ENCODE measurements at regions not wholly inside any gene's neighbourhood (a gene's known extent, or its start where the extent isn't known, plus 50 kb on each side); places are given as distances from the start of the nearest gene placed in this dataset.
"Not testable (repeated sequence)": the region's sequence is repeated elsewhere in the genome, so short reads cannot be mapped to it uniquely, and the experiment has no call there.

DNA sequence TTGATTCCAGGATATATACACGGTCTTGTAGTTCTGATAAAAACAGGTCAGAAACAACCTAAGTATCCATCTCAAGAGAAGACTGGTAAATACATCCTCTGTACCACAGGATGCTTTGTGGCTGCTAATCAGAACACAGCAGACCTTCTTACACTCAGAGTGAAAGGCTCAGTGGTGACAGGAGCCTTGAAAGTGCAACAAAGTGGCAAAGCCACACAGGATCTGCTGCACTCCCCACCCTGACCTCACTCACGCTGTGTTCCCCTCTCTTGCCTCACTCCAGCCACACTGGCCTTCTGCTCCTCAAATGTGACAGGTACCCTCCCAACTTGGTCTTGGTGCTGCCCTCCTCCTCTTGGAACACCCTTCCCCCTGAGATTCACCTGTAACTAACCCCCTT, 98.1 kb upstream of the GRIP1 start:
- DNase-seq: peak; percentile 44

DNA sequence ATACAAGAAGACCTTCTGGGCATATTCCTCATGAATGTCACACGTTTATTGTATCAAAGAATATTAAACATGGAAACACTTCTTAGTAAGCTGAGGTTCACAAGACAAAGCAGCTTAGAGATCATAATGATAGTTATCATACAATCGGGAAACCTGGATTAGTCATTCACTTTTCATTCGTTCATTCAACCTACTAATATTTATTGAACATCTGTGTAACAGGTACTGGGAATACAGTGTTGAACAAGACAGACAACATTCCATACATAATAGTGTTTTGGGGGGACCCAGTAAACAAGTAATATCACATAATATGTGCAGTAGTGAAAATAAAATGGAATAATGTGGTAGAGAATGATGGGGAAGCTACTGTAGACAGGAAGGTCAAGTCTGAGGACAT, 100.6 kb upstream of the GRIP1 start:
- DNase-seq: no peak

DNA sequence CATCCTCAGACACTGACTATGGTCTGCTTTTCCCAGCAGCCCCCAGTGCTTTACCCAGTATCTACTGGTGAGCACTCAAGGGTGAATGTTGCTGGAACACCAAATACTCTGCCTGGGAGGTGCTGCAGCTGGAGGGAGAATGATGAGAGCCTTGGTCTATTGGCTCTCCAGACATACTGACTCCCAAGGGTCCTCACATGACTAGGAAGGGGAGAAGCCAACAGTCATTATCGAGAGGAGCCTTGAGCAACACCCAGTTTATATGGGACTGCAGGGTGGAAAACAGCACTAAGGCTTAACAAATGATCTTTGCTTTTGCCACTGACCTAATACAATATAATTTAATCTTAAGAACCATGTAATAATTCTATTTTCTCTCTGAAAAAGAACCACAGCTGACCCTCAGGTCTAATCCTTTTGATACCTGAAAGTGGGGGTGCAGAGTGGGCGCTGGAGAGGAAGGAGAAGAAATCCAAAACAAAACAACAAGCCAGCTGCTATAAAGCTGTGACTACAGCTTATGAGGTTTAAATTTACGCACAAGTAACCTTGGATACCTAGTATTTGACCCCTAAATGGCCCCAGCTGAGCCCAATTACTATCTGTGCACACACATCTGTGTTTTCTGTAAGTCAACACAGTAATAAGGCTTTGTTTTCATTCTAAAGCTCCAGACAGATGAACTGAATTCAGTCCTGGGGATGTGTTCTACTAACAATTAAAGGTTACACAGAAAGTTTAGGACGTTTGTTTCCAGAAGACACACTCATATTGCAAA, 107.8 kb upstream of the GRIP1 start:
- no peak for DNase-seq

- DNase-seq: no peak
These were observed 120.7 kb upstream of the GRIP1 start for GRCh38 chr12:66799551-66799950.

DNA sequence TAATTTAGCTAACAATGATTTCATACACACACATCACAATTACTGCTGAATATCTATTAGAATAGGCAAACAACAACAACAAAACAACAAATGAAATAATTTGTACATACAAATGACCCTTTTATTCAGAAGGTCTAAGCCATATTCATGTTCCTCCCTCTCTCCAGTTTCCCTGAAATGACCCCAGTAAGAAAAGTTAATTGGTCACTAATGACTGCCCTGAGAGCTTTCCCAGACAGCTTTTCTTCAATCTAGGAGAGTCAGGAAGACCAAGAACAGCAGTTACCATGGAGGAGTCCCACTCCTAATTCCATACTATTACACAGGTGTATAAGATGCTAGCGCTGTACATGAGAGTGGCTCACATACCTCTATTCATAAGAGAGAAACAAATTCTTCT, 121.2 kb upstream of the GRIP1 start:
- no peak for DNase-seq

GRCh38 chr12:66803930-66804329, 125.1 kb upstream of the GRIP1 start:
- DNase-seq: no peak

DNA sequence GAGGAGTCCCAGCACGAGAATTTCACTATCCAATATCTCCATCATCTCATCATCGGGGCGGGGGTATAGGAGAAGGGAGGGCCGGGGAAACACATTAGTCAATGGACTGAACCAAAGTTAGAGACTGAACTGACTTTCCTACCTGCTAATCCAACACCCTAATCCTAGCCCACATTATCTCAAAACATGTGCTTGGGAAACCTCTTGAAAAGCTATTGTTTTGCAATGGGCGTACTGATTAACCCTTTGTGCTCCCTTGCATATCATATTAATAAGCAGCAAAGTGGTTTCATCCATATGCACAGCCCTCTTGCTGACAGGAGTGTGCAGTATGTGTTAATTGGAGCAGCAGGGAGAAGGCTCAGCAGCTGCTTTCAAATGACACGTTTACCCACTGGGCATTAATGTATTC, 125.7 kb upstream of the GRIP1 start:
- no peak for DNase-seq

DNA sequence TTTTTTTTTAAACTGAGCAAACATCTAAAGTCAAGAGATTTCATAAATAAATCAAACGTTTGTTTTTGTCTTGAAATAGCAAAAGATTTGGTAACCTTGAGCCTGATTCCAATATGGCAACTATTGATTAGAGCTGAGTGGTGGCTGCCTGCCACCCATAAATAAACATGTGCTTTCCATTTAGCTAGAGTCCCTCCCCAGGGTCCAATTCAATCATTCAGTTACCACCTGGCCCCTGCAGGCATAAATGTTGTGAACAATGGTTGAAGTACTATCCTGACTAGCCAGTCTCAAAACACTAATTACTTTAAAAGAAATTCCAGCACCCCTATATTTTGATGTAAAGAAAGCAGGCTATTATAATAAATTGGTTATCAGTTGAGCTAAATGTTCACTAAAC, 129.7 kb upstream of the GRIP1 start:
- no peak for DNase-seq

DNA sequence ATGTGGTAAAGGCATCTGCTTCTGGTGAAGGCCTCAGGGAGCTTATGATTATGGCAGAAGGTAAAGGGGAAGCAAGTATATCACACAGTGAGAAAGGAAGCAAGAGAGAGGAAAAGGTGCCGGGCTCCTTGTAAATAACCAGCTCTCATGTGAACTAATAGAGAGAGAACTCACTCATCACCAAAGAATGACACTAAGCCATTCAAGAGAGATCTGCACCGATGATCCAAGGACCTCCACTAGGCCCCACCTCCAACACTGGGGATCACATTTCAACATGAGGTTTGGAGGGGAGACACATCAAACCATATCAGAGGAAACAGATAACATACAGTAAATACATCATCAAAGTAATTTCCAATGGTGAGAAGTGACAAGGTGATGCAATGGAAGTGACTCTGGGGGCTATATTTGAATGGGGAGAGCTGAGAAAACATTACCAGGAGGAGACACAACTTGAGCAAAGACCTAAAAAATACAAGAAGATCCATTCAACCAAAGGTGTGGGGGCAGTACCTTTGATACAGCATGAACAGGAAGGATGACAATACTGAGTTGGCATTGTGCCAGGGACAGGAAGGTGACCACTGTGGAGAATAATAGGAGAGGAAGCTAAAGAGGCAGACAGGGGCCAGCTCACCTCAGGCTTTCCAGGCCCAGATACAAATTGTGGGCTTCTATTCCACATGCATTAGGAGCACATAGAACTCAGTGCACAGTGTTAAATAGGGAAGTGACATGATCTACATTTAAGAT, 134.4 kb upstream of the GRIP1 start:
- no peak for DNase-seq

DNA sequence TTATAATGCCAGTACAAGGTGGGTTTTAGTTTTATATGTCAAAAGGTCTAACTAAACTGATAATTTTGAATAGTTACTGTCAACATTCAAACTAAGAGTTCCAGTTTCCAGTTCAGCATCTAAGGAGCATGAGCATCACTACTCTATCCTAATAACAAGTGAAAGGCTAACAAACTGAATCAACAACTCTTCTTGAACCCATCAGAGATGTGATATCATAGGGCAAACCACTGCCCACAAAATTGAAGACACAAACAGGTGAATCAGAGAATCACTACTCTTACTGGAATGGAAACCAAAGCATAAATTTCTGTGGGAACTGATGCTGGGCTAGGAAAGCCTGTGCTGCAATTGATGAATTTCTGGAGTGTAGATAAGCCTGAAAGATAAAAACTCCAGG, 140.7 kb upstream of the GRIP1 start:
- DNase-seq: no peak

- DNase-seq: no peak
These were observed 144.1 kb upstream of the GRIP1 start for GRCh38 chr12:66822961-66823360.

GRCh38 chr12:66823857-66824570, 145.1 kb upstream of the GRIP1 start:
- no peak for DNase-seq

GRCh38 chr12:66825921-66826320, 147.0 kb upstream of the GRIP1 start:
- DNase-seq: not testable (repeated sequence)

GRCh38 chr12:66829660-66830325, 150.9 kb upstream of the GRIP1 start:
- peak in 1 of 2 donors; percentile 14 for DNase-seq

- DNase-seq: no peak
These were observed 152.6 kb upstream of the GRIP1 start for GRCh38 chr12:66831495-66831894.

- DNase-seq: no peak
These were observed 154.1 kb upstream of the GRIP1 start for GRCh38 chr12:66832997-66833396.

GRCh38 chr12:66836623-66837310, 157.9 kb upstream of the GRIP1 start:
- DNase-seq: no peak

DNA sequence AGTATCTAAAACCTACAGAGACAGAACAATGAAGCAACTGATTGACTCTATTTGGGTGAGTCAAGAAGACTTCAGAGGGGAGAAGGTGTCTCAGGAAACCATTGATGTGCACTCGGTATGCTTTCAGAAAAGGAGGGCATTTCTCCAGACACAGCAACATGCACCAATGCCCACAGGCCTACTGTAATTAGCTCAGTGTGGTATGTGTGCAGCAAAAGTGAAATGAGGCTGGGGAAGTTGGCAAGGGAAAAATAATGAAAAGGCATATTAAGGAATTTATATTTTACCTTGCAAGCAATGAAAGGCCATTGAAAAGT, 158.4 kb upstream of the GRIP1 start:
- DNase-seq: no peak

GRCh38 chr12:66838366-66838765, 159.5 kb upstream of the GRIP1 start:
- DNase-seq: no peak

DNA sequence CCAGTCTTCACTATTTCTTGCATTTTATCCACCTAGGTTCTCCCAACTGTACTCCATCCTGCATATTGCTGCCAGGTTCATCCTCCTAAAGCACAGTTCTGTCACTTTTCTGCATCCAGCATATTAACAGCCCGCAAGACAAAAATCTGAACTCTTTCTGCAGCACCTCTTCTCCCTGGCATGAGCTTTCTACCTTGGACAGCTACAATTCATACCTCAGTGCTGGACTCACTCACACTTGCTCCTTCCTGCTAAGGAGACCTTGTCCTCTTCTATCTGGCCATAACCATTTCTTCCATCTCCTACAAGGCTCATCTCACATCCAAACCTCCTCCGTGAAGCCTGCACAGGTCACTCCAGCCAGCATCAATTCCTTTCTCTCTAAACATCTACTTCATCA, 170.1 kb upstream of the GRIP1 start:
- no peak for DNase-seq

- DNase-seq: no peak
These were observed 172.3 kb upstream of the GRIP1 start for GRCh38 chr12:66851134-66851533.

- no peak for DNase-seq
These were observed 173.2 kb upstream of the GRIP1 start for GRCh38 chr12:66852091-66852490.

GRCh38 chr12:66852765-66853164, 173.9 kb upstream of the GRIP1 start:
- no peak for DNase-seq

All from CD4-positive, alpha-beta T cell treated with Interleukin-4 for 1 hour (primary cell).